Keratinocyte (primary cell): ENCODE measurements at regions not wholly inside any gene's neighbourhood (a gene's known extent, or its start where the extent isn't known, plus 50 kb on each side); places are given as distances from the start of the nearest gene placed in this dataset.

Experiments used
- DNase-seq: peaks from one replicate; pipeline ENCODE4 v3.0.0-alpha.2; 2011; ENCODE audit warnings: low read depth, missing footprints, low spot score
- FAIRE-seq: peaks from 2 replicates; lab custom pipeline; 2011; peaks lifted over from hg19 to GRCh38; lab: Jason Lieb, UNC
- H2AFZ ChIP-seq: 2 replicates; pipeline ENCODE4 v1.6.0; 2012; ENCODE audit warnings: low read length, control low read depth, inconsistent platforms; ENCODE audit not compliant: control insufficient read depth
- H3K27ac ChIP-seq: 2 replicates; pipeline ENCODE4 v1.5.1; 2011; ENCODE audit warnings: low read length; ENCODE audit not compliant: control insufficient read depth, insufficient read depth
- H3K27me3 ChIP-seq: 3 replicates; pipeline ENCODE4 v1.6.0; 2011; ENCODE audit warnings: low read length; ENCODE audit not compliant: control insufficient read depth, insufficient read depth; ENCODE audit errors: extremely low read depth
- H3K36me3 ChIP-seq, 2 experiments: 2 replicates in 1 of 2; 3 replicates in 1 of 2; pipeline ENCODE4 v1.5.1; 2011; ENCODE audit warnings: low read length in 2 of 2, mild to moderate bottlenecking in 1 of 2; ENCODE audit not compliant: control insufficient read depth in 2 of 2, insufficient read depth in 2 of 2; ENCODE audit errors: extremely low read depth in 1 of 2
- H3K4me1 ChIP-seq: 3 replicates; pipeline ENCODE4 v1.5.1; 2011; ENCODE audit warnings: low read length; ENCODE audit not compliant: control insufficient read depth, insufficient read depth; ENCODE audit errors: extremely low read depth
- H3K4me2 ChIP-seq: 3 replicates; pipeline ENCODE4 v1.6.0; 2011; ENCODE audit warnings: low read depth, low read length; ENCODE audit not compliant: control insufficient read depth, insufficient read depth; ENCODE audit errors: extremely low read depth
- H3K4me3 ChIP-seq, 3 experiments: fragments of 200-600 bp in 1 of 3; sonication (generic) in 1 of 3; 2 replicates in 2 of 3; 3 replicates in 1 of 3; pipeline ENCODE4 v1.5.1; 2011 to 2016; ENCODE audit warnings: low read length in 3 of 3, mild to moderate bottlenecking in 3 of 3, control low read depth in 2 of 3, inconsistent platforms in 1 of 3, low read depth in 1 of 3, mixed read lengths in 1 of 3, mixed run types in 1 of 3, moderate library complexity in 1 of 3; ENCODE audit not compliant: control insufficient read depth in 2 of 3, insufficient read depth in 2 of 3; ENCODE audit errors: extremely low read depth in 1 of 3
- H3K79me2 ChIP-seq: 2 replicates; pipeline ENCODE4 v1.6.0; 2012; ENCODE audit warnings: low read length; ENCODE audit not compliant: control insufficient read depth, insufficient read depth
- H3K9ac ChIP-seq: 3 replicates; pipeline ENCODE4 v1.6.0; 2011; ENCODE audit warnings: low read length; ENCODE audit not compliant: control insufficient read depth, insufficient read depth; ENCODE audit errors: extremely low read depth
- H3K9me1 ChIP-seq: 3 replicates; pipeline ENCODE4 v1.6.0; 2011; ENCODE audit warnings: low read length; ENCODE audit not compliant: control insufficient read depth, insufficient read depth; ENCODE audit errors: extremely low read depth
- H3K9me3 ChIP-seq: 2 replicates; pipeline ENCODE4 v1.5.1; 2012; ENCODE audit warnings: low read depth, low read length; ENCODE audit not compliant: control insufficient read depth
- H4K20me1 ChIP-seq: 3 replicates; pipeline ENCODE4 v1.6.0; 2011; ENCODE audit warnings: low read length; ENCODE audit not compliant: control insufficient read depth, insufficient read depth; ENCODE audit errors: extremely low read depth
- EZH2 ChIP-seq: IDR thresholded peaks from one replicate; pipeline ENCODE4 v1.6.1; 2012; ENCODE audit warnings: inconsistent platforms, mild to moderate bottlenecking, low read length, moderate library complexity
- dilution Hi-C: fragments of 300-500 bp; cut with MboI; formaldehyde crosslinking; loops from one replicate; pipeline ENCODE4 v1.7.0; 2020; ENCODE audit warnings: low sequenced_read_pairs; ENCODE audit not compliant: extremely low pct_ligation_motif_present
- TF ChIP-seq, protein P1 (sequence below), 3 experiments: IDR thresholded peaks in 1 of 3; conservative IDR thresholded peaks in 1 of 3; optimal IDR thresholded peaks in 1 of 3; 2 replicates in 2 of 3; 3 replicates in 1 of 3; pipeline versions ENCODE3 to v1.5.1; 2011; ENCODE audit warnings: low read length in 3 of 3, mild to moderate bottlenecking in 3 of 3, moderate library complexity in 2 of 3, control low read depth in 1 of 3, inconsistent platforms in 1 of 3; ENCODE audit not compliant: insufficient read depth in 2 of 3; ENCODE audit errors: extremely low read depth in 1 of 3

DNA sequence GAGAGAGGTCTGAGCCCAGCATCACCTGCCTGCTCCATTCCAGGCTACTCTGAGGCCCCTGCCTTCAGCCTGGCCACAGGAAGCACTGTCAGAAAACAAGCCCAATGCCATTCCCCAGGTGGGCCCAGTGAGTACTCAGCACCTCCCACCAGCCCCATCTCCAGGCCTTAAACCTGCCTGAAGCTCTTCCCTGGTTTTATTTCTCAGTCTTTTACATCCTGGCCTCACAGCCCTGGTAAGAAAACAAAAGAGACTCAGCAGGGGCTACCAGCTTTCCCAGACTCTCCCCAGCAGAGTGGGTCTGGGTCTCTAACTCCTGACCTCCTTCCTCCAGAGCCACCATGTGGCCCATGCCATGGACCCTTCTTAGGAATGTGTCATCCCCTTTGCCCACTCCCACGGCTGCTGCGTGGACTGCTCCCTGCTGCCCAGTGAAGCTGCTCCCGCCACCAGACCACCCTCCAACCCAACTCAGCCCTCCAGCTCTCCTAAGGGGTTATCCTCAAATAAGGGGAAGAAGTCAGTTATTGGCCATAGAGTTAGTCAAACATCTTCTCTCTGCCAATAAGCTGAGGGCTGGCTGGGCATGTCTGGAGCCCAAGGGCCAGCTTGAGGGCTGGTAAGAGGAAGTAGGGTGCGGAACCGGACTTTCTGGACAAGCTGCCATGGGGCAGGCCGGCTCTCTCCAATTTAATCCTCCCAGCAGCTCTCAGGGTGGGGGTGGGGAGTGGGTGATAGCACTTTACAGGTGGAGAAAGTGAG lies 116.7 kb upstream of the LINGO1 start:
- Histone ChIP-seq H3K36me3 (no peaks in the 10 kb centered on the region), H3K4me1 (no peaks in the 10 kb centered on the region), H3K27ac (no peak overlapping the region), H2AFZ (no peak overlapping the region), H3K79me2 (no peaks in the 10 kb centered on the region), H3K27me3 (peaks cover 8% of the 10 kb centered on the region), H3K4me3 (no peak overlapping the region), H4K20me1 (peaks cover 2% of the 10 kb centered on the region), H3K9ac (no peak overlapping the region), H3K9me3 (no peaks in the 10 kb centered on the region), H3K4me2 (no peak overlapping the region), H3K9me1 (no peaks in the 10 kb centered on the region)
- FAIRE-seq = no peak
- DNase-seq = no peak
- dilution Hi-C loops = no loop called here
- TF ChIP-seq, protein P1, sequence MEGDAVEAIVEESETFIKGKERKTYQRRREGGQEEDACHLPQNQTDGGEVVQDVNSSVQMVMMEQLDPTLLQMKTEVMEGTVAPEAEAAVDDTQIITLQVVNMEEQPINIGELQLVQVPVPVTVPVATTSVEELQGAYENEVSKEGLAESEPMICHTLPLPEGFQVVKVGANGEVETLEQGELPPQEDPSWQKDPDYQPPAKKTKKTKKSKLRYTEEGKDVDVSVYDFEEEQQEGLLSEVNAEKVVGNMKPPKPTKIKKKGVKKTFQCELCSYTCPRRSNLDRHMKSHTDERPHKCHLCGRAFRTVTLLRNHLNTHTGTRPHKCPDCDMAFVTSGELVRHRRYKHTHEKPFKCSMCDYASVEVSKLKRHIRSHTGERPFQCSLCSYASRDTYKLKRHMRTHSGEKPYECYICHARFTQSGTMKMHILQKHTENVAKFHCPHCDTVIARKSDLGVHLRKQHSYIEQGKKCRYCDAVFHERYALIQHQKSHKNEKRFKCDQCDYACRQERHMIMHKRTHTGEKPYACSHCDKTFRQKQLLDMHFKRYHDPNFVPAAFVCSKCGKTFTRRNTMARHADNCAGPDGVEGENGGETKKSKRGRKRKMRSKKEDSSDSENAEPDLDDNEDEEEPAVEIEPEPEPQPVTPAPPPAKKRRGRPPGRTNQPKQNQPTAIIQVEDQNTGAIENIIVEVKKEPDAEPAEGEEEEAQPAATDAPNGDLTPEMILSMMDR (optimal IDR thresholded peaks at IDR 0.05 in 1 of 3, IDR thresholded peaks at IDR 0.05 in 1 of 3, conservative IDR thresholded peaks at IDR 0.05 in 1 of 3; ENCODE audit: extremely low read depth in 1 of 3, insufficient read depth in 2 of 3, low read length in 3 of 3) = no peak
- no peak for TF ChIP-seq EZH2

DNA sequence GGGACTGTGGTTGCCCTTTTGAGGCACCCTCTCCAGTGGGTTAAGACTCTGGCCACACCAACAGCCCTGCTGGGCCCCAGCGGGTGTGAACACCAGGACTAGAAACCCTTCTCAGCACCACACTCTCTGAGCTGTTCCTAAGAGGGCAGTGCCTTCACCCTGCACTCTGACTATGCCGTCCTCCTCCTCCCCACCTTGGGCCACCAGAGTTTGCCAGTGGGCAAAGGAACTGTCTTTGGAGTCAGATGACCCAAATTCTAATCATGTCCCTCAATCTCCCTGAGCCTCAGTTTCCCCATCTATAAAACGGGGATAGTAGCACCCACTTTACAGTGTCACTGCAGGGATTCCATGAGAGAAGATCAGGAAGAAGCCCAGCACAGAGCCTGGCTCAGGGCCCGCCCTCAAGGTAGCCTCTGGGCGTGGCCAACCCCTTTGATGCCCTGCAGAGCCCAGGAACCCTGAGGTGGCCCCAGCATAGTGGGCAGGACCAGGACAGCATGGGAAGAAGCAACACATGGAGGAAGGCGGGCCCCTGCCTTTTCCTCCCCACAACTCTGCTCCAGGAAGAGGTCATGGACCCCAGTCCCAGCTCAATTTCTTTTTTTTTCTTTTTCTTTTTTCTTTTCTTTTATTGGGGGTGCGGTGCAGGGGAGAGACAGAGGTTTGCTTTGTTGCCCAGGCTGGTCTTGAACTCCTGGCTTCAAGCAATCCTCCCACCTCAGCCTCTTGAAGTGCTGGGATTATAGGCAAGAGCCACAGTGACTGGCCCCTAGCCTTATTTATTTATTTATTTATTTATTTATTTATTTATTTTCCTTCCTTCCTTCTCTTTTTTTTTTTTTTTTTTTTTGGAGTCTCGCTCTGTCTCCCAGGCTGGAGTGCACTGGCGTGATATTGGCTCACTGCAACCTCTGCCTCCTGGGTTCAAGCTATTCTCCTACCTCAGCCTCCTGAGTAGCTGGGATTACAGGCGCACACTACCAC lies 115.7 kb upstream of the LINGO1 start:
- dilution Hi-C loops = no loop called here
- Histone ChIP-seq H3K9me1 (no peaks in the 10 kb centered on the region), H3K79me2 (no peaks in the 10 kb centered on the region), H3K27me3 (peaks cover 8% of the 10 kb centered on the region), H3K9me3 (no peaks in the 10 kb centered on the region), H3K4me3 (no peak overlapping the region), H3K36me3 (no peaks in the 10 kb centered on the region), H3K4me1 (no peaks in the 10 kb centered on the region), H3K9ac (no peak overlapping the region), H3K27ac (no peak overlapping the region), H3K4me2 (no peak overlapping the region), H2AFZ (no peak overlapping the region), H4K20me1 (peaks cover 2% of the 10 kb centered on the region)
- FAIRE-seq = no peak
- DNase-seq = no peak
- TF ChIP-seq, protein P1 (optimal IDR thresholded peaks at IDR 0.05 in 1 of 3, IDR thresholded peaks at IDR 0.05 in 1 of 3, conservative IDR thresholded peaks at IDR 0.05 in 1 of 3; ENCODE audit: extremely low read depth in 1 of 3, insufficient read depth in 2 of 3, low read length in 3 of 3) = no peak
- no peak for TF ChIP-seq EZH2
